ENCODE measurements at regions not wholly inside any gene's neighbourhood (a gene's known extent, or its start where the extent isn't known, plus 50 kb on each side); places are given as distances from the start of the nearest gene placed in this dataset.

DNA sequence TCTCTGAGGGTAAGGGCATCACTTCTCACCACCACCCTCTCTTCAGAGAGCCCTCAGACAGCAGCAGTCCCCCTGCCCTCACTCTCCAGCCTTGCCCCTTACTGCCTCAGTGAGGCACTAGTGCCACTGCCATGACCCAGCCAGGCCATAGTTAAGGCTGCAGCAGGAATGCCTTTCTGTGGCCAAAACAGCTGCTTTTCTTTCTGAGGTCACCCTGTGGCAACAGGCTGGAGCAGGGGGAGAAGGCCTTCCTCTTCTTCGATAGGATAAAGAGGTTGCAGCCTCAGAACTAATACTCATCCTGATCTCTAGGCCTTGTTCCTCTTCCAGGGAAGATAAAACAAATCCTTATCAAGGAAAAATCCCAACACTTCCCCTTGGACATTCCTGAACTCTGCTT, 56.8 kb upstream of the ECI2 start:
- no peak overlapping the region for H3K27ac ChIP-seq (ENCODE audit: low read depth, low read length)

DNA sequence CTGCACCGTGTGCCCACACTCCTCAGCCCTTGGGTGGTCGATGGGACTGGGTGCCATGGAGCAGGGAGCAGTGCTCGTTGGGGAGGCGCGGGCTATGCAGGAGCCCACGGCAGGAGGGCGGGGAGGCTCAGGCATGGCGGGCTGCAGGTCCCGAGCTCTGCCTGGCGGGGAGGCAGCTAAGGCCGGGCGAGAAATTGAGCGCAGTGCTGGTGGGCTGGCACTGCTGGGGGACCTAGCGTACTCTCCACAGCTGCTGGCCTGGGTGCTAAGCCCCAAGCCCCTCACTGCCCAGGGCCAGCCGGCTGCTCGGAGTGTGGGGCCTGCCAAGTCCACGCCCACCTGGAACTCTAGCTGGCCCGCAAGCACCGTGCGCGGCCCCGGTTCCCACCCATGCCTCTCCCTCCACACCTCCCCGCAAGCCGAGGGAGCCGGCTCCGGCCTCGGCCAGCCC, 55.9 kb upstream of the ECI2 start:
- peaks cover 16% of the 10 kb centered on the region; the same call in 1 of the 2 replicates for H3K9me3 ChIP-seq (ENCODE audit: control insufficient read depth, insufficient read depth, low read depth, low read length)
- H3K36me3 ChIP-seq (ENCODE audit: control insufficient read depth, insufficient read depth, low read length), result no peaks in the 10 kb centered on the region
- no peaks in the 10 kb centered on the region for H3K27me3 ChIP-seq (ENCODE audit: control insufficient read depth, insufficient read depth, low read length)
- H3K27ac ChIP-seq (ENCODE audit: low read depth, low read length), result no peak overlapping the region
- H3K4me1 ChIP-seq (ENCODE audit: control insufficient read depth, insufficient read depth, low read length), result no peaks in the 10 kb centered on the region
- H3K9ac ChIP-seq (ENCODE audit: low read length), result no peak overlapping the region
- H3K4me3 ChIP-seq (ENCODE audit: low read depth, low read length), result no peak overlapping the region

More for the DNA sequence above, 56.8 kb upstream of the ECI2 start:
- Histone ChIP-seq H3K4me3 (ENCODE audit: low read depth, low read length) (no peak overlapping the region), H3K36me3 (ENCODE audit: control insufficient read depth, insufficient read depth, low read length) (no peaks in the 10 kb centered on the region), H3K4me1 (ENCODE audit: control insufficient read depth, insufficient read depth, low read length) (no peaks in the 10 kb centered on the region), H3K9ac (ENCODE audit: low read length) (no peak overlapping the region), H3K9me3 (ENCODE audit: control insufficient read depth, insufficient read depth, low read depth, low read length) (peaks cover 16% of the 10 kb centered on the region; the same call in 1 of the 2 replicates), H3K27me3 (ENCODE audit: control insufficient read depth, insufficient read depth, low read length) (no peaks in the 10 kb centered on the region)

DNA sequence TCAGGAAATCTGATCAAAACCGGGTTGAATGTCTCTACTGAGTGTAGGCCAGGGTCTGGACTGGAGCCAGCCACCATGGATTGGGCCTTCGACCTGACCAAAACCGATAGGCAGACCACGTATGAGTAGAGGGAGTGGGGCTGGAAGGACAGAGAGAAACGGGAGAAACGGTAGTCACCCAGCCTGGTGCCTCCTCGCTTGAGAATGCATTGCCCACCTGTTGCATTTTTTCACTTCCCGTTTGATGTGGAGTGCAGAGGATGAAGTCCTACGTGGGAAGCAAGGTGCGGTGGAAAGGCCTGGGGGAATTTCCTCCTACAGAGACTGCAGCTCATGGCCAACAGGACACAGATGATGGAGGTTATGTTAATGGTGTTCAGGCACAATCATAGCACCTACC, 53.9 kb upstream of the ECI2 start:
- H3K4me1 ChIP-seq (ENCODE audit: control insufficient read depth, insufficient read depth, low read length), result no peaks in the 10 kb centered on the region
- H3K4me3 ChIP-seq (ENCODE audit: low read depth, low read length), result no peak overlapping the region
- no peak overlapping the region for H3K27ac ChIP-seq (ENCODE audit: low read depth, low read length)
- H3K9ac ChIP-seq (ENCODE audit: low read length), result no peak overlapping the region
- no peaks in the 10 kb centered on the region for H3K36me3 ChIP-seq (ENCODE audit: control insufficient read depth, insufficient read depth, low read length)
- H3K9me3 ChIP-seq (ENCODE audit: control insufficient read depth, insufficient read depth, low read depth, low read length), result peaks cover 19% of the 10 kb centered on the region; the same call in 1 of the 2 replicates
- no peaks in the 10 kb centered on the region for H3K27me3 ChIP-seq (ENCODE audit: control insufficient read depth, insufficient read depth, low read length)

DNA sequence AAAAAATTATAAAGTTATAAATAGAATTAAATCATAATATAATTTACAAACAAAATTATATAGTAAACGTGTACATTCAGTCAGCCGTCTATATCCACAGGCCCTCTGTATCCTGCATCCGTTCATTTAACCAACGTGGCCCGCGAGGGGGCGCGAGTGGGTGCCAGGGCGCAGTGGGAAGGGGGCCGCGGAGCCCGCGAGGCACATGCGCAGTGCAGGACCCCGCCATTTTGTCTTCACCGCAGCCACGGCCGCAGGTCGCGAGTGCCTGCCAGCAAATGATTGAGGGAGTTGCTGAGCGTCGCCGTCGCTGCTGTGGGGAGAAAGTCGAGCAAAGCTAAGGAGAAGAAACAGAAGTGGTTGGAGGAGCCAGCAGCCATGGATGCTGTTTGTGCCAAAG, 53.4 kb upstream of the ECI2 start:
- Histone ChIP-seq H3K4me1 (ENCODE audit: control insufficient read depth, insufficient read depth, low read length) (no peaks in the 10 kb centered on the region), H3K4me3 (ENCODE audit: low read depth, low read length) (no peak overlapping the region), H3K27me3 (ENCODE audit: control insufficient read depth, insufficient read depth, low read length) (no peaks in the 10 kb centered on the region), H3K27ac (ENCODE audit: low read depth, low read length) (no peak overlapping the region), H3K9ac (ENCODE audit: low read length) (no peak overlapping the region), H3K36me3 (ENCODE audit: control insufficient read depth, insufficient read depth, low read length) (no peaks in the 10 kb centered on the region), H3K9me3 (ENCODE audit: control insufficient read depth, insufficient read depth, low read depth, low read length) (peaks cover 19% of the 10 kb centered on the region; the same call in 1 of the 2 replicates)

DNA sequence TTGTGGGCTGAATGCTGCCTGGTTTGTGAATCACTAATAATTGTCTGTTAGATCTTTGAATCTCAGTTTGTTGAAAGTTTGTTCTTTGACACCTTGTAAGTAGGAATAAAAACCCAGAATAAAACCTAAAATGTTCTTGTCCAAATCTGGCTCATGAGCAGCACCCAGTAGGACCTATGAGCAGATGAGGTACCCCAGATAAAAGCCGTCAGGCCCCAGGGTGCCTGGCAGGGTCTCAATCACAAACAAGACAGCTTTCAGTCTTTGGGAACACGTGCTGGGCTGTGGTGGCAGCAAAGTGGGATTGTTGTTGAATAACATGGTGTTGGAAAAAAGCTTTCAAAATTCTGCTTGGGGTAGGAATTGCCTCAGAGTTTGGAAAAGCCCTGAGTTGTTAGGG, 52.1 kb upstream of the ECI2 start:
- Histone ChIP-seq H3K9me3 (ENCODE audit: control insufficient read depth, insufficient read depth, low read depth, low read length) (peaks cover 19% of the 10 kb centered on the region; the same call in 1 of the 2 replicates), H3K4me1 (ENCODE audit: control insufficient read depth, insufficient read depth, low read length) (no peaks in the 10 kb centered on the region), H3K36me3 (ENCODE audit: control insufficient read depth, insufficient read depth, low read length) (no peaks in the 10 kb centered on the region), H3K4me3 (ENCODE audit: low read depth, low read length) (no peak overlapping the region), H3K9ac (ENCODE audit: low read length) (no peak overlapping the region), H3K27me3 (ENCODE audit: control insufficient read depth, insufficient read depth, low read length) (no peaks in the 10 kb centered on the region), H3K27ac (ENCODE audit: low read depth, low read length) (no peak overlapping the region)

DNA sequence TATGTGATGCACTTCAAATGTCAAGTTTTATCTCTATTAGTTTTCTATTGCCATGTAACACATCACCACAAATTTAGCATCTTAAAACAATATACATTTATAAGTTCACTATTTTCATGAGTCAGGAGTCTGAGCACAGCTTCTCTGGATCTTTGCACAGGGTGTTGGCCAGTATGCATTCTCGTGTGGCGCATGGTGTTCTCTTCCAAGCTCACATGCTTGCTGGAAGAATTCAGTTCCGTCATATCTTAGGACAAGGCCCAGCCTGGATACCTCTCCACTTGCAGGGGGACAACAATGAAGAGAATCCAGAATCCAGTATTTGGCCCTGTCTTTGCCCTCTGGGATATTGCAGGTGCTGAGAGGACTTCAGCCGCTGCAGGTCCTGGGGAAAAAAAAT, 51.0 kb upstream of the ECI2 start:
- Histone ChIP-seq H3K9ac (ENCODE audit: low read length) (no peak overlapping the region), H3K4me3 (ENCODE audit: low read depth, low read length) (no peak overlapping the region)

DNA sequence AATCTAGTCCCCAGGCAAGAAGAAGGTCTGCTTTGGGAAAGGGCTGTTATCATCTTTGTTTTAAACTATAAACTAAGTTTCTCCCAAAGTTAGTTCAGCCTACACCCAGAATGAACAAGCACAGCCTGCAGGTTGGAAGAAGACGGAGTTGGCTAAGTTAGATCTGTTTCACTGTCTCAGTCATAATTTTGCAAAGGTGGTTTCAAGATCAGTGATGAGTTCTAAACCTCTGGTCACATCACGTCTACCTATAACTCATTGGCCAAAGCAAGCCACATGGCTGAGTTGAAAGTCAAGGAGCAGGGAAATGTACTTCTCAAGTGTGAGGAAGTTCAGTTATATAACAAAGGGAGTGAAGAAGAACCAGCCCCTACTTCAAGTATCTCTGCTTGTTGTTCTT, 50.5 kb upstream of the ECI2 start:
- H3K4me3 ChIP-seq (ENCODE audit: low read depth, low read length), result no peak overlapping the region
- H3K27me3 ChIP-seq (ENCODE audit: control insufficient read depth, insufficient read depth, low read length), result no peaks in the 10 kb centered on the region
- H3K9me3 ChIP-seq (ENCODE audit: control insufficient read depth, insufficient read depth, low read depth, low read length), result 0 out of 2 replicates have a peak, but pooled peaks cover 7% of the 10 kb centered on the region
- H3K27ac ChIP-seq (ENCODE audit: low read depth, low read length), result no peak overlapping the region
- no peaks in the 10 kb centered on the region for H3K36me3 ChIP-seq (ENCODE audit: control insufficient read depth, insufficient read depth, low read length)
- H3K4me1 ChIP-seq (ENCODE audit: control insufficient read depth, insufficient read depth, low read length), result no peaks in the 10 kb centered on the region
- no peak overlapping the region for H3K9ac ChIP-seq (ENCODE audit: low read length)

More for the DNA sequence above, 51.0 kb upstream of the ECI2 start:
- no peaks in the 10 kb centered on the region for H3K36me3 ChIP-seq (ENCODE audit: control insufficient read depth, insufficient read depth, low read length)
- peaks cover 10% of the 10 kb centered on the region; the same call in 1 of the 2 replicates for H3K9me3 ChIP-seq (ENCODE audit: control insufficient read depth, insufficient read depth, low read depth, low read length)
- no peak overlapping the region for H3K27ac ChIP-seq (ENCODE audit: low read depth, low read length)
- H3K4me1 ChIP-seq (ENCODE audit: control insufficient read depth, insufficient read depth, low read length), result no peaks in the 10 kb centered on the region
- H3K27me3 ChIP-seq (ENCODE audit: control insufficient read depth, insufficient read depth, low read length), result no peaks in the 10 kb centered on the region

DNA sequence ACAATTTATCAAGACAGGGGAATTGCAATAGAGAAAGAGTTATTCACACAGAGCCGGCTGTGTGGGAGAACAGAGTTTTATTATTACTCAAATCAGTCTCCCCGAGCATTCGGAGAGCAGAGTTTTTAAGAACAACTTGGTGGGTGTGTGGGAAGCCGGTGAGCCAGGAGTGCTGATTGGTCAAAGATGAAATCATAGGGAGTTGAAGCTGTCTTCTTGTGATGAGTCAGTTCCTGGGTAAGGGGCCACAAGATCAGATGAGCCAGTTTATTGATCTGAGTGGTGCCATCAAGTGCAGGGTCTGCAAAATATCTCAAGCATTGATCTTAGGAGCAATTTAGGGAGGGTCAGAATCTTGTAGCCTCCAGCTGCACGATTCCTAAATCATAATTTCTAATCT, 50.0 kb upstream of the ECI2 start:
- Histone ChIP-seq H3K4me3 (ENCODE audit: low read depth, low read length) (no peak overlapping the region), H3K27ac (ENCODE audit: low read depth, low read length) (no peak overlapping the region), H3K9ac (ENCODE audit: low read length) (no peak overlapping the region), H3K4me1 (ENCODE audit: control insufficient read depth, insufficient read depth, low read length) (no peaks in the 10 kb centered on the region), H3K27me3 (ENCODE audit: control insufficient read depth, insufficient read depth, low read length) (no peaks in the 10 kb centered on the region), H3K9me3 (ENCODE audit: control insufficient read depth, insufficient read depth, low read depth, low read length) (0 out of 2 replicates have a peak, but pooled peaks cover 7% of the 10 kb centered on the region), H3K36me3 (ENCODE audit: control insufficient read depth, insufficient read depth, low read length) (no peaks in the 10 kb centered on the region)

Data from HUES6 (cell line).